ENCODE measurements at regions not wholly inside any gene's neighbourhood (a gene's known extent, or its start where the extent isn't known, plus 50 kb on each side); places are given as distances from the start of the nearest gene placed in this dataset.

DNA sequence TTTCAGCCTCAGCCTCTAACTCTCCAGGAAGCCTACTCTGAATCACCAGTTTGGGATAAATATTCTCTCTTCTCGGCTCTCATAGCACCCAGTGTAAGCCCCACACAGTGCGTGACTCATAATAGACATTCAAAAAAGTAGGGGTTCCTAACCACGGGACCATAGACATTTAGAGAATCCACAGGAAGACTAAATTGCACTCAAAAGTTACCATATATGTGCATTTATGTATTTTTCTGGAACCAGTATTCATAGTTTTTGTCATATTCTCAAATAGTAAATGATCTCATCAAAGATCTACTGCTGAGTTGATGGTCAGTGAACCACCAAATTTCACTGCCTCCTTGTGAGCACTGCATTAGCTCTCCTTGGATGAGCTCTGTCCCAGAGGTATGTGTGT lies 625.7 kb downstream of the SMARCA1 start:
- Histone ChIP-seq H3K9me2 (replicated peaks; ENCODE audit: low read length) (no peaks in the 10 kb centered on the region), H3K4me1 (ENCODE audit: insufficient read depth, low read length) (no peaks in the 10 kb centered on the region), H3K4me3 (ENCODE audit: low read length) (no peak overlapping the region), H3K27ac (ENCODE audit: low read length) (no peak overlapping the region), H3K4me2 (ENCODE audit: low read length) (no peak overlapping the region), H3F3A (ENCODE audit: low read length, unreplicated experiment) (no peaks in the 10 kb centered on the region), H3K79me2 (ENCODE audit: low read length) (no peaks in the 10 kb centered on the region), H3K9me3 (ENCODE audit: low read length) (no peaks in the 10 kb centered on the region), H3K36me3 (ENCODE audit: low read depth, low read length) (no peaks in the 10 kb centered on the region), H4K20me1 (ENCODE audit: low read length) (no peaks in the 10 kb centered on the region), H2AFZ (ENCODE audit: low read length) (no peak overlapping the region), H3K9ac (ENCODE audit: low read length) (no peak overlapping the region), H3K27me3 (ENCODE audit: low read length) (no peaks in the 10 kb centered on the region)
- no peak for DNase-seq
- intact Hi-C loops (cut with micrococcal nuclease), result no loop called here
- TF ChIP-seq, protein P1, sequence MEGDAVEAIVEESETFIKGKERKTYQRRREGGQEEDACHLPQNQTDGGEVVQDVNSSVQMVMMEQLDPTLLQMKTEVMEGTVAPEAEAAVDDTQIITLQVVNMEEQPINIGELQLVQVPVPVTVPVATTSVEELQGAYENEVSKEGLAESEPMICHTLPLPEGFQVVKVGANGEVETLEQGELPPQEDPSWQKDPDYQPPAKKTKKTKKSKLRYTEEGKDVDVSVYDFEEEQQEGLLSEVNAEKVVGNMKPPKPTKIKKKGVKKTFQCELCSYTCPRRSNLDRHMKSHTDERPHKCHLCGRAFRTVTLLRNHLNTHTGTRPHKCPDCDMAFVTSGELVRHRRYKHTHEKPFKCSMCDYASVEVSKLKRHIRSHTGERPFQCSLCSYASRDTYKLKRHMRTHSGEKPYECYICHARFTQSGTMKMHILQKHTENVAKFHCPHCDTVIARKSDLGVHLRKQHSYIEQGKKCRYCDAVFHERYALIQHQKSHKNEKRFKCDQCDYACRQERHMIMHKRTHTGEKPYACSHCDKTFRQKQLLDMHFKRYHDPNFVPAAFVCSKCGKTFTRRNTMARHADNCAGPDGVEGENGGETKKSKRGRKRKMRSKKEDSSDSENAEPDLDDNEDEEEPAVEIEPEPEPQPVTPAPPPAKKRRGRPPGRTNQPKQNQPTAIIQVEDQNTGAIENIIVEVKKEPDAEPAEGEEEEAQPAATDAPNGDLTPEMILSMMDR (conservative IDR thresholded peaks at IDR 0.05; ENCODE audit: low read depth, low read length), result no peak
- no peak for TF ChIP-seq EZH2 (IDR thresholded peaks at IDR 0.05; ENCODE audit: low read length, unreplicated experiment)
- no TSS peak for BruUV-seq (replicated peaks)
- CTCF ChIA-PET, result no interaction called here
- POLR2A ChIA-PET (ENCODE audit: unreplicated experiment), result no interaction called here
- ATAC-seq, result no peak

DNA sequence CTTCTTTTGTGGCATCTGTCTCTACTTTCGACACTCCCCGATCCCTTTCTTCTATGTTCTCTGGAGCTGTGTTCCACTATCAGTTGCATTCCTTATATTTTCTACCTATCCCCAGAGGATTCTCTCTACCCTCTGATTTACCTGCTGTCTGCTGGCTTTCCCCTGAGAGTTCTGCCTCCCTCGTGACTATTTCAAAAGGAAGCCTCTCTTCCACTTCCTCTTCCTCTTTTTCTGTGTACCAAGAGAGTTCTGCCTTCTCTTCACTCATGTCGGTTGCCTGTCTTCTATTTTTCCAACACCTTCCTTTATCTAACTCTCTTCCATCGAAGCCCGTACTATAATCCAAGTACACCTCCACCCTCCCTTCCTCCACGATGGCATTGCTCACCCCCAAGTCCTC lies 631.7 kb downstream of the SMARCA1 start:
- Histone ChIP-seq H3K9me3 (ENCODE audit: low read length) (no peaks in the 10 kb centered on the region), H3K4me3 (ENCODE audit: low read length) (no peak overlapping the region), H4K20me1 (ENCODE audit: low read length) (no peaks in the 10 kb centered on the region)

DNA sequence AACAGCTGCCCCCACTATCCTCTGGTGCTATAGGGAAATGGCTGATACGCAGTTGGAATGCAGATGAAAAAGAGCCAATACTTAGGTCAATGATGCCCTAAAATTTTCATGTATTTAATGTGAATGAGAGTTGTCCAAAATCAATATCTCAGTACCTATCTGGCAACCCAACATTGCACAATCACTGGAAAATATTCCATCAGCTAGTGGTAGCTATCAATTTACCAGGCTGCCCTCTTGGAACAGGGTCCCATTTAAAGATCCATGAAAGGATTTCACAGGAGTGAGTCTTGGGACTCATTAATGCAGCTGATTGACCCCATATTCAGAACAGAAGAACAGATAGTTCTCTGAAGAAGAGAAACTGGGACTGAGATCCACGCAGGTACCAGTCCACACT lies 638.9 kb downstream of the SMARCA1 start:
- no peaks in the 10 kb centered on the region for H3K36me3 ChIP-seq (ENCODE audit: low read depth, low read length)
- H2AFZ ChIP-seq (ENCODE audit: low read length), result no peak overlapping the region
- H3K4me3 ChIP-seq (ENCODE audit: low read length), result no peak overlapping the region
- H3K4me1 ChIP-seq (ENCODE audit: insufficient read depth, low read length), result no peaks in the 10 kb centered on the region
- DNase-seq (no peak), ATAC-seq (no peak)
- no peaks in the 10 kb centered on the region for H3K9me3 ChIP-seq (ENCODE audit: low read length)
- ChIA-PET CTCF (no interaction called here), POLR2A (ENCODE audit: unreplicated experiment) (no interaction called here)
- BruUV-seq (replicated peaks), result no TSS peak
- H3K27me3 ChIP-seq (ENCODE audit: low read length), result no peaks in the 10 kb centered on the region
- no peaks in the 10 kb centered on the region for H4K20me1 ChIP-seq (ENCODE audit: low read length)
- H3K4me2 ChIP-seq (ENCODE audit: low read length), result no peak overlapping the region
- TF ChIP-seq EZH2 (IDR thresholded peaks at IDR 0.05; ENCODE audit: low read length, unreplicated experiment) (no peak), EZH2phosphoT487 (IDR thresholded peaks at IDR 0.05; ENCODE audit: borderline replicate concordance, low read length) (no peak)
- TF ChIP-seq, protein P1 (conservative IDR thresholded peaks at IDR 0.05; ENCODE audit: low read depth, low read length), result no peak
- no peaks in the 10 kb centered on the region for H3F3A ChIP-seq (ENCODE audit: low read length, unreplicated experiment)
- intact Hi-C loops (cut with micrococcal nuclease), result no loop called here
- H3K9me2 ChIP-seq (replicated peaks; ENCODE audit: low read length), result no peaks in the 10 kb centered on the region
- no peaks in the 10 kb centered on the region for H3K79me2 ChIP-seq (ENCODE audit: low read length)
- no peak overlapping the region for H3K9ac ChIP-seq (ENCODE audit: low read length)
- H3K27ac ChIP-seq (ENCODE audit: low read length), result no peak overlapping the region

More for the DNA sequence above, 631.7 kb downstream of the SMARCA1 start:
- intact Hi-C loops (cut with micrococcal nuclease), result no loop called here
- TF ChIP-seq, protein P1 (conservative IDR thresholded peaks at IDR 0.05; ENCODE audit: low read depth, low read length), result no peak
- TF ChIP-seq EZH2phosphoT487 (IDR thresholded peaks at IDR 0.05; ENCODE audit: borderline replicate concordance, low read length), result no peak
- no peak for TF ChIP-seq EZH2 (IDR thresholded peaks at IDR 0.05; ENCODE audit: low read length, unreplicated experiment)
- BruUV-seq (replicated peaks), result no TSS peak
- H2AFZ ChIP-seq (ENCODE audit: low read length), result no peak overlapping the region
- no peaks in the 10 kb centered on the region for H3K9me2 ChIP-seq (replicated peaks; ENCODE audit: low read length)
- no peak overlapping the region for H3K27ac ChIP-seq (ENCODE audit: low read length)
- no peaks in the 10 kb centered on the region for H3K36me3 ChIP-seq (ENCODE audit: low read depth, low read length)
- no peaks in the 10 kb centered on the region for H3K79me2 ChIP-seq (ENCODE audit: low read length)
- H3K4me2 ChIP-seq (ENCODE audit: low read length), result no peak overlapping the region
- H3F3A ChIP-seq (ENCODE audit: low read length, unreplicated experiment), result no peaks in the 10 kb centered on the region
- CTCF ChIA-PET, result no interaction called here
- no peaks in the 10 kb centered on the region for H3K4me1 ChIP-seq (ENCODE audit: insufficient read depth, low read length)
- H3K27me3 ChIP-seq (ENCODE audit: low read length), result no peaks in the 10 kb centered on the region
- ATAC-seq, result no peak
- no peak overlapping the region for H3K9ac ChIP-seq (ENCODE audit: low read length)
- POLR2A ChIA-PET (ENCODE audit: unreplicated experiment), result no interaction called here
- no peak for DNase-seq
